Neural cell (in vitro differentiated cells): ENCODE measurements at regions not wholly inside any gene's neighbourhood (a gene's known extent, or its start where the extent isn't known, plus 50 kb on each side); places are given as distances from the start of the nearest gene placed in this dataset.

Experiments
- H2AFZ ChIP-seq: fragments of 200-600, 300-800 bp; sonication (generic), shearing (Covaris generic); 2 replicates; pipeline ENCODE4 v1.6.0; 2014; ENCODE audit warnings: low read depth, mild to moderate bottlenecking, antibody characterized with exemption, low read length, moderate library complexity
- H3F3A ChIP-seq: fragments of 200-600 bp; shearing (Covaris generic); 2 replicates; pipeline ENCODE4 v1.6.1; 2016; ENCODE audit warnings: mild to moderate bottlenecking, moderate library complexity, mixed read lengths, antibody characterized with exemption, low read length; ENCODE audit not compliant: insufficient read depth, poor library complexity, severe bottlenecking
- H3K27ac ChIP-seq: fragments of 200-600, 300-800 bp; sonication (generic), shearing (Covaris generic); 2 replicates; pipeline ENCODE4 v1.5.1; 2014; ENCODE audit warnings: mild to moderate bottlenecking, low read length, moderate library complexity
- H3K27me3 ChIP-seq: fragments of 300-800, 200-600 bp; sonication (generic), shearing (Covaris generic); 2 replicates; pipeline ENCODE4 v1.6.0; 2014; ENCODE audit warnings: mild to moderate bottlenecking, low read depth, low read length, moderate library complexity; ENCODE audit not compliant: insufficient read depth
- H3K36me3 ChIP-seq: fragments of 300-800, 200-600 bp; sonication (generic), shearing (Covaris generic); 2 replicates; pipeline ENCODE4 v1.5.1; 2014; ENCODE audit warnings: mild to moderate bottlenecking, antibody characterized with exemption, low read length, moderate library complexity; ENCODE audit not compliant: insufficient read depth
- H3K4me2 ChIP-seq: fragments of 300-800, 200-600 bp; sonication (generic), shearing (Covaris generic); 2 replicates; pipeline ENCODE4 v1.6.0; 2014; ENCODE audit warnings: mild to moderate bottlenecking, low read length
- H3K4me3 ChIP-seq: fragments of 300-800, 200-600 bp; sonication (generic), shearing (Covaris generic); 2 replicates; pipeline ENCODE4 v1.5.1; 2014; ENCODE audit warnings: mild to moderate bottlenecking, low read length, moderate library complexity
- H3K79me2 ChIP-seq: fragments of 200-600 bp; shearing (Covaris generic); replicated peaks from 2 replicates; pipeline ENCODE4 v1.6.0; 2014; ENCODE audit warnings: mild to moderate bottlenecking, low read length, moderate library complexity; ENCODE audit not compliant: insufficient read depth
- H3K9ac ChIP-seq: fragments of 300-800, 200-600 bp; sonication (generic), shearing (Covaris generic); 2 replicates; pipeline ENCODE4 v1.6.1; 2016; ENCODE audit warnings: mild to moderate bottlenecking, low read length, mixed read lengths
- H3K9me2 ChIP-seq: fragments of 200-600 bp; shearing (Covaris generic); 2 replicates; pipeline ENCODE4 v1.6.1; 2016; ENCODE audit warnings: mild to moderate bottlenecking, low read length, mixed read lengths; ENCODE audit not compliant: insufficient read depth
- H3K9me3 ChIP-seq: fragments of 200-600, 300-800 bp; sonication (generic), shearing (Covaris generic); 2 replicates; pipeline ENCODE4 v1.6.1; 2016; ENCODE audit warnings: mild to moderate bottlenecking, mixed run types, low read length, moderate library complexity, mixed read lengths
- H4K20me1 ChIP-seq: fragments of 200-600 bp; shearing (Covaris generic); 2 replicates; pipeline ENCODE4 v1.6.1; 2016; ENCODE audit warnings: mild to moderate bottlenecking, mixed run types; ENCODE audit not compliant: insufficient read depth
- CTCF ChIP-seq: fragments of 450-650 bp; IDR thresholded peaks from 2 replicates; pipeline ENCODE4 v1.5.1; 2014; ENCODE audit warnings: antibody characterized with exemption, mild to moderate bottlenecking, moderate library complexity; ENCODE audit not compliant: poor library complexity, severe bottlenecking
- EP300 ChIP-seq: fragments of 450-650 bp; conservative IDR thresholded peaks from 2 replicates; pipeline ENCODE4 v1.6.1; 2014; ENCODE audit warnings: antibody characterized with exemption, mild to moderate bottlenecking, moderate library complexity; ENCODE audit not compliant: poor library complexity, severe bottlenecking
- EZH2 ChIP-seq: fragments of 200-600, 300-800 bp; shearing (Covaris generic), sonication (generic); IDR thresholded peaks from 2 replicates; pipeline ENCODE4 v1.6.1; 2014; ENCODE audit warnings: antibody characterized with exemption, low read length, borderline replicate concordance, mild to moderate bottlenecking; ENCODE audit not compliant: insufficient read depth, poor library complexity, severe bottlenecking
- MXI1 ChIP-seq: fragments of 450-650 bp; conservative IDR thresholded peaks from 2 replicates; pipeline ENCODE4 v1.6.1; 2014; ENCODE audit warnings: antibody characterized with exemption, mild to moderate bottlenecking; ENCODE audit not compliant: poor library complexity, severe bottlenecking
- POLR2AphosphoS5 ChIP-seq: IDR thresholded peaks from 2 replicates; pipeline ENCODE4 v1.6.1; 2012
- RAD21 ChIP-seq: fragments of 450-650 bp; conservative IDR thresholded peaks from 2 replicates; pipeline ENCODE4 v1.6.1; 2014; ENCODE audit warnings: antibody characterized with exemption, mild to moderate bottlenecking, moderate library complexity
- REST ChIP-seq: IDR thresholded peaks from 2 replicates; pipeline ENCODE4 v1.6.1; 2012; ENCODE audit warnings: borderline replicate concordance
- SMC3 ChIP-seq: fragments of 450-650 bp; conservative IDR thresholded peaks from 2 replicates; pipeline ENCODE4 v1.6.1; 2014; ENCODE audit warnings: antibody characterized with exemption, mild to moderate bottlenecking, moderate library complexity; ENCODE audit not compliant: poor library complexity
- TAF1 ChIP-seq: IDR thresholded peaks from 2 replicates; pipeline ENCODE4 v1.6.1; 2012; ENCODE audit warnings: low read depth

GRCh38 chr9:100869326-100869725 is 159.2 kb upstream of the PLPPR1 start:
- Histone ChIP-seq H3K36me3 (no peaks in the 10 kb centered on the region), H3K79me2 (no peaks in the 10 kb centered on the region), H3K4me2 (no peak overlapping the region), H3K9ac (no peak overlapping the region), H3K27ac (no peak overlapping the region), H3F3A (no peaks in the 10 kb centered on the region), H2AFZ (no peak overlapping the region), H3K4me3 (no peak overlapping the region), H4K20me1 (no peaks in the 10 kb centered on the region), H3K9me2 (no peaks in the 10 kb centered on the region), H3K27me3 (no peaks in the 10 kb centered on the region), H3K9me3 (no peaks in the 10 kb centered on the region)
- TF ChIP-seq EZH2 (no peak), MXI1 (no peak), REST (no peak), RAD21 (no peak), SMC3 (no peak), EP300 (no peak), CTCF (no peak), TAF1 (no peak), POLR2AphosphoS5 (no peak)

- Histone ChIP-seq H3K27me3 (no peaks in the 10 kb centered on the region), H3K79me2 (no peaks in the 10 kb centered on the region), H3K9ac (no peak overlapping the region), H2AFZ (no peak overlapping the region), H3K4me3 (no peak overlapping the region), H3K4me2 (no peak overlapping the region), H3F3A (no peaks in the 10 kb centered on the region), H3K9me2 (no peaks in the 10 kb centered on the region), H3K36me3 (no peaks in the 10 kb centered on the region), H3K9me3 (no peaks in the 10 kb centered on the region), H3K27ac (no peak overlapping the region), H4K20me1 (no peaks in the 10 kb centered on the region)
- TF ChIP-seq SMC3 (no peak), POLR2AphosphoS5 (no peak), TAF1 (no peak), RAD21 (no peak), REST (no peak)
Observed at GRCh38 chr9:100879884-100880283, 148.6 kb upstream of the PLPPR1 start.
